HCT116 (cell line): ENCODE measurements at regions not wholly inside any gene's neighbourhood (a gene's known extent, or its start where the extent isn't known, plus 50 kb on each side); places are given as distances from the start of the nearest gene placed in this dataset.

Experiments
- ATAC-seq: fragments of 200-7000 bp; cut with Tn5 transposase; 2 replicates; pipeline ENCODE4 v1.9.1; 2020; ENCODE audit warnings: mild to moderate bottlenecking, moderate library complexity
- BruUV-seq: library from RNA; stranded (reverse); fragments of 400-500 nt; replicated peaks from 2 replicates; lab custom pipeline; 2021; lab: Mats Ljungman, UMichigan
- CTCF ChIA-PET: fragments of 300-600 bp; sonication (Branson Sonifier 250); formaldehyde crosslinking; loops from one replicate; lab custom pipeline; 2021; ENCODE audit warnings: antibody characterized with exemption; lab: Charles Lee
- POLR2A ChIA-PET: fragments of 300-600, 350-600 bp; sonication (Branson Sonifier 250); formaldehyde crosslinking; loops from one replicate; lab custom pipeline; 2021; ENCODE audit warnings: antibody characterized with exemption; lab: Charles Lee
- RAD21 ChIA-PET, 2 experiments: fragments of 300-600 bp; sonication (Branson Sonifier 250); formaldehyde crosslinking; loops; one replicate each; lab custom pipeline; 2023; ENCODE audit warnings: low total read pairs in 2 of 2; ENCODE audit not compliant: uncharacterized antibody in 2 of 2, unreplicated experiment in 2 of 2, low non-redundant PET in 1 of 2; lab: Charles Lee
- DNase-seq: peaks from one replicate; pipeline ENCODE4 v3.0.0-alpha.2; 2010; ENCODE audit warnings: low read depth, low spot score
- H2AFZ ChIP-seq: fragments of 200-600 bp; shearing (Covaris generic), sonication (generic); 2 replicates; pipeline ENCODE4 v1.6.1; 2017; ENCODE audit warnings: low read depth, mixed run types, mixed read lengths, antibody characterized with exemption, low read length; ENCODE audit not compliant: poor library complexity, severe bottlenecking
- H3K27ac ChIP-seq: 2 replicates; pipeline ENCODE4 v1.5.1; 2012; ENCODE audit warnings: low read depth, low read length
- H3K27me3 ChIP-seq: fragments of 200-600 bp; sonication (generic); 2 replicates; pipeline ENCODE4 v1.6.1; 2016; ENCODE audit warnings: mixed run types, low read length, mixed read lengths; ENCODE audit not compliant: insufficient read depth
- H3K36me3 ChIP-seq, 2 experiments: fragments of 200-500 bp in 1 of 2; fragments of 200-600 bp in 1 of 2; sonication (Bioruptor generic) in 1 of 2; sonication (generic) in 1 of 2; 2 replicates each; pipeline versions ENCODE4 v1.5.1 to v1.6.1; 2014 to 2016; ENCODE audit warnings: low read length in 2 of 2, inconsistent platforms in 1 of 2, mixed read lengths in 1 of 2, mixed run types in 1 of 2; ENCODE audit not compliant: insufficient read depth in 2 of 2, control insufficient read depth in 1 of 2
- H3K4me1 ChIP-seq, 2 experiments: fragments of 200-600 bp in 1 of 2; sonication (generic) in 1 of 2; 2 replicates each; pipeline versions ENCODE4 v1.5.1 to v1.6.1; 2012 to 2017; ENCODE audit warnings: low read length in 2 of 2, inconsistent platforms in 1 of 2, mild to moderate bottlenecking in 1 of 2, mixed read lengths in 1 of 2, mixed run types in 1 of 2, moderate library complexity in 1 of 2; ENCODE audit not compliant: insufficient read depth in 2 of 2, control insufficient read depth in 1 of 2
- H3K4me2 ChIP-seq: fragments of 200-600 bp; sonication (generic); 2 replicates; pipeline ENCODE4 v1.6.1; 2017; ENCODE audit warnings: mixed run types, low read length, mixed read lengths
- H3K4me3 ChIP-seq, 2 experiments: fragments of 200-600 bp in 1 of 2; sonication (generic) in 1 of 2; replicated peaks in 1 of 2; 2 replicates each; pipeline ENCODE4 v1.5.1; 2011 to 2016; ENCODE audit warnings: low read length in 2 of 2, control low read depth in 1 of 2, low read depth in 1 of 2, mild to moderate bottlenecking in 1 of 2, mixed read lengths in 1 of 2, mixed run types in 1 of 2
- H3K79me2 ChIP-seq: fragments of 200-600 bp; sonication (generic); 2 replicates; pipeline ENCODE4 v1.6.1; 2017; ENCODE audit warnings: mild to moderate bottlenecking, mixed run types, low read length, moderate library complexity, mixed read lengths; ENCODE audit not compliant: insufficient read depth
- H3K9ac ChIP-seq: fragments of 200-600 bp; sonication (generic); 2 replicates; pipeline ENCODE4 v1.6.1; 2016; ENCODE audit warnings: low read length, mixed read lengths
- H3K9me2 ChIP-seq: fragments of 200-600 bp; sonication (generic), shearing (Covaris generic); 2 replicates; pipeline ENCODE4 v1.6.1; 2017; ENCODE audit warnings: mixed run types, mild to moderate bottlenecking, moderate library complexity; ENCODE audit not compliant: insufficient read depth
- H3K9me3 ChIP-seq, 2 experiments: fragments of 200-500 bp in 1 of 2; fragments of 200-600 bp in 1 of 2; sonication (Bioruptor generic) in 1 of 2; sonication (generic) in 1 of 2; 2 replicates each; pipeline ENCODE4 v1.6.1; 2014 to 2017; ENCODE audit warnings: low read length in 2 of 2, mixed read lengths in 2 of 2, inconsistent platforms in 1 of 2, low read depth in 1 of 2, mild to moderate bottlenecking in 1 of 2, mixed run types in 1 of 2, moderate library complexity in 1 of 2; ENCODE audit not compliant: control insufficient read depth in 1 of 2, insufficient read depth in 1 of 2
- H4K20me1 ChIP-seq: fragments of 200-600 bp; sonication (generic), shearing (Covaris generic); 2 replicates; pipeline ENCODE4 v1.6.1; 2017; ENCODE audit warnings: mixed run types, mild to moderate bottlenecking, moderate library complexity; ENCODE audit not compliant: insufficient read depth
- CBX3 ChIP-seq: IDR thresholded peaks from 2 replicates; pipeline ENCODE4 v1.6.1; 2012; ENCODE audit warnings: low read depth
- EGR1 ChIP-seq: IDR thresholded peaks from 2 replicates; pipeline ENCODE4 v1.6.1; 2012; ENCODE audit warnings: low read depth
- EZH2 ChIP-seq: fragments of 200-600 bp; sonication (generic); IDR thresholded peaks from 2 replicates; pipeline ENCODE4 v1.6.1; 2017; ENCODE audit warnings: antibody characterized with exemption, mixed run types
- JUND ChIP-seq: IDR thresholded peaks from 2 replicates; pipeline ENCODE4 v1.6.1; 2012
- MAX ChIP-seq: IDR thresholded peaks from 2 replicates; pipeline ENCODE4 v1.6.1; 2012
- POLR2A ChIP-seq: IDR thresholded peaks from 2 replicates; pipeline ENCODE4 v1.7.0; 2011; ENCODE audit warnings: borderline replicate concordance; ENCODE audit not compliant: insufficient read depth, insufficient read length; ENCODE audit errors: extremely low read depth
- RAD21 ChIP-seq: IDR thresholded peaks from 2 replicates; pipeline ENCODE4 v1.6.1; 2012; ENCODE audit warnings: low read depth, mild to moderate bottlenecking
- SIN3A ChIP-seq: IDR thresholded peaks from 2 replicates; pipeline ENCODE4 v1.6.1; 2012; ENCODE audit warnings: low read depth
- SP1 ChIP-seq: IDR thresholded peaks from 2 replicates; pipeline ENCODE4 v1.6.1; 2012; ENCODE audit warnings: low read depth
- SRF ChIP-seq: IDR thresholded peaks from 2 replicates; pipeline ENCODE4 v1.6.1; 2012; ENCODE audit warnings: low read depth
- ZBTB33 ChIP-seq: IDR thresholded peaks from 2 replicates; pipeline ENCODE4 v1.6.1; 2011; ENCODE audit warnings: mild to moderate bottlenecking, low read length, moderate library complexity; ENCODE audit not compliant: insufficient replicate concordance; ENCODE audit errors: extremely low read depth
- ZFX ChIP-seq: fragments of 450-650 bp; IDR thresholded peaks from 2 replicates; pipeline ENCODE4 v1.6.1; 2017
- intact Hi-C: fragments of 100-400 bp; cut with micrococcal nuclease; formaldehyde crosslinking; loops from 2 replicates; pipeline ENCODE4 v1.10.0; 2022

- Histone ChIP-seq H3K36me3 (no peaks in the 10 kb centered on the region), H3K9ac (no peak overlapping the region), H4K20me1 (no peaks in the 10 kb centered on the region), H2AFZ (no peak overlapping the region), H3K27me3 (0 out of 2 replicates have a peak, but pooled peaks cover 3% of the 10 kb centered on the region), H3K9me2 (no peaks in the 10 kb centered on the region), H3K27ac (no peak overlapping the region)
- ChIA-PET POLR2A (no interaction called here), CTCF (no interaction called here), RAD21 (no interaction called here)
- intact Hi-C loops, result no loop called here
- DNase-seq, result no peak
- no peak for ATAC-seq
- no TSS peak for BruUV-seq
- TF ChIP-seq POLR2A (no peak), SIN3A (no peak), CBX3 (no peak), MAX (no peak)
- TF ChIP-seq, all 23 proteins: peak for 0
- Histone ChIP-seq H3K9me3 (no peaks in the 10 kb centered on the region), H3K4me2 (no peak overlapping the region), H3K4me3 (no peak overlapping the region), H3K4me1 (0 out of 4 replicates have a peak, but pooled peaks cover 0 to 5% of the 10 kb centered on the region in 2 experiments), H3K79me2 (no peaks in the 10 kb centered on the region)
Measured at GRCh38 chr20:63070301-63070625, 63.5 kb upstream of the BHLHE23 start.

- Histone ChIP-seq H2AFZ (no peak overlapping the region), H3K4me2 (no peak overlapping the region), H3K27me3 (0 out of 2 replicates have a peak, but pooled peaks cover 3% of the 10 kb centered on the region), H3K9me3 (no peaks in the 10 kb centered on the region), H3K9ac (no peak overlapping the region), H3K4me3 (no peak overlapping the region), H3K79me2 (no peaks in the 10 kb centered on the region), H3K9me2 (no peaks in the 10 kb centered on the region), H3K27ac (no peak overlapping the region), H3K4me1 (0 out of 4 replicates have a peak, but pooled peaks cover 0 to 5% of the 10 kb centered on the region in 2 experiments), H3K36me3 (no peaks in the 10 kb centered on the region), H4K20me1 (no peaks in the 10 kb centered on the region)
- intact Hi-C loops, result no loop called here
- no TSS peak for BruUV-seq
- ChIA-PET POLR2A (no interaction called here), CTCF (no interaction called here), RAD21 (no interaction called here)
- TF ChIP-seq CBX3, result no peak
- TF ChIP-seq EGR1, result no peak
- no peak for TF ChIP-seq RAD21
- no peak for TF ChIP-seq JUND
- no peak for TF ChIP-seq ZFX
- no peak for TF ChIP-seq EZH2
- no peak for TF ChIP-seq SP1
- TF ChIP-seq SRF, result no peak
- no peak for TF ChIP-seq ZBTB33
- no peak for ATAC-seq
- DNase-seq, result no peak
Measured at GRCh38 chr20:63068711-63069367, 62.1 kb upstream of the BHLHE23 start.
